ENCODE measurements at regions not wholly inside any gene's neighbourhood (a gene's known extent, or its start where the extent isn't known, plus 50 kb on each side); places are given as distances from the start of the nearest gene placed in this dataset.

DNA sequence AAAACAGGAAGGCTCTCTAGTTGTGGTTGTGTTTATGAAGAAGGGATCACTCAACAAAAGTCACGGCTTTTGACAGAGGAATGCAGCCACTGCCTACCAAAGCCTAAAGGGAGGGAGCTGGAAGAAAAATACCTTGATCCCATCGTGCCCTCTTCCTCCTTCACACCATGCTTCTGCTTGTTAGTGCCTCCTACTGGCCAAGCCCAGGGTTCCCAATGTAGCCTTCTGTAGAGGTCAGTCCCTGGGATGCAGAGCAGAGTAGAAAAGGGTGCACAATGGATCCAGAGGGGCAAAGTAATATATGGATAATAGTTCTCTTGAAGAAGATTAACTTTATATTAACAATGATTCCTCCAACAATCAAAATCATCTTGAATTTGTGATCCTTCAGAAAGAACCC, 293.5 kb upstream of the FERMT1 start:
- Histone ChIP-seq H3K27ac (no peak overlapping the region), H3K9me3 (no peaks in the 10 kb centered on the region), H3K36me3 (no peaks in the 10 kb centered on the region), H3K4me3 (no peak overlapping the region), H3K4me1 (no peaks in the 10 kb centered on the region), H3K27me3 (no peaks in the 10 kb centered on the region)
- TF ChIP-seq, protein P1, sequence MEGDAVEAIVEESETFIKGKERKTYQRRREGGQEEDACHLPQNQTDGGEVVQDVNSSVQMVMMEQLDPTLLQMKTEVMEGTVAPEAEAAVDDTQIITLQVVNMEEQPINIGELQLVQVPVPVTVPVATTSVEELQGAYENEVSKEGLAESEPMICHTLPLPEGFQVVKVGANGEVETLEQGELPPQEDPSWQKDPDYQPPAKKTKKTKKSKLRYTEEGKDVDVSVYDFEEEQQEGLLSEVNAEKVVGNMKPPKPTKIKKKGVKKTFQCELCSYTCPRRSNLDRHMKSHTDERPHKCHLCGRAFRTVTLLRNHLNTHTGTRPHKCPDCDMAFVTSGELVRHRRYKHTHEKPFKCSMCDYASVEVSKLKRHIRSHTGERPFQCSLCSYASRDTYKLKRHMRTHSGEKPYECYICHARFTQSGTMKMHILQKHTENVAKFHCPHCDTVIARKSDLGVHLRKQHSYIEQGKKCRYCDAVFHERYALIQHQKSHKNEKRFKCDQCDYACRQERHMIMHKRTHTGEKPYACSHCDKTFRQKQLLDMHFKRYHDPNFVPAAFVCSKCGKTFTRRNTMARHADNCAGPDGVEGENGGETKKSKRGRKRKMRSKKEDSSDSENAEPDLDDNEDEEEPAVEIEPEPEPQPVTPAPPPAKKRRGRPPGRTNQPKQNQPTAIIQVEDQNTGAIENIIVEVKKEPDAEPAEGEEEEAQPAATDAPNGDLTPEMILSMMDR (IDR thresholded peaks at IDR 0.05) = no peak
- DNase-seq (ENCODE audit: low spot score in 2 of 2) = no peak
- intact Hi-C loops (cut with DNase I) = no loop called here

DNA sequence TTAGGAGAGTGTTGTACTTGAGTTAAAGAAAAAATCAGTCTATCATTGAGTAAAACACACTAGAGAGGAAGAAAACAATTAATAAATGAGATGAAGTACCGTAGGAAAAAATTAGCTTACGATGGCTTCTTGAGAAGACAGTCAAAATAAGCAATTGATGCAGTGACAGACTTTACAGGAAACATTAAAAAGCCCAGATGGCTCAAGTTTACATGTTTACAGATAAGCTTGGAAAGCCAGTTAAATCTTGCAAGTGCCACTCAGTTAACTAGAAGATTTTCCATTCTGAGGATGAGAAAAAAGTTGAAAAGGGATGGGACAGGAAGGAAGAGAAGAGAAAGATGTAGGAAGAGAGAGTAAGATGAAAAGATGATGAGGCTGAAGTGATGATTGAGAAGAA, 288.8 kb upstream of the FERMT1 start:
- DNase-seq (ENCODE audit: low spot score in 2 of 2) = no peak
- intact Hi-C loops (cut with DNase I) = no loop called here
- Histone ChIP-seq H3K4me3 (no peak overlapping the region), H3K27me3 (no peaks in the 10 kb centered on the region), H3K4me1 (no peaks in the 10 kb centered on the region), H3K27ac (no peak overlapping the region), H3K9me3 (no peaks in the 10 kb centered on the region), H3K36me3 (no peaks in the 10 kb centered on the region)
- TF ChIP-seq, protein P1 (IDR thresholded peaks at IDR 0.05) = no peak

DNA sequence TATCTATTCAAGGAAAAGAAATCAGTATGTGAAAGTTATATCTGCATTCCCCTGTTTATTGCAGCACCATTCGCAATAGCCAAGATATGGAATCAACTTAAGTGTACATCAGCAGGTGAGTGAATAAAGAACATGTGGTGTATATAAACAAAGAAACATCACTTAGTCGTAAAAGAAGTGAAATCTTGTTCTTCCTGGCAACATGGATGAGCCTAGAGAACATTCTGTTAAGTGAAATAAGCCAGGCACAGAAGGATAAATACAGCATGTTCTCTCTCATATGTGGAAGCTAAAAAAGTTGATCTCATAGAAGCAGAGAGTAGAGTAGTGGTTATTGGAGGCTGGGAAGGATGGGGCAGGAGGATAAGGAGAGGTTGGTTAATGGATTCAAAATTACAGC, 287.9 kb upstream of the FERMT1 start:
- Histone ChIP-seq H3K36me3 (no peaks in the 10 kb centered on the region), H3K4me1 (no peaks in the 10 kb centered on the region), H3K4me3 (no peak overlapping the region), H3K27ac (no peak overlapping the region), H3K9me3 (no peaks in the 10 kb centered on the region), H3K27me3 (no peaks in the 10 kb centered on the region)
- no peak for DNase-seq (ENCODE audit: low spot score in 2 of 2)
- TF ChIP-seq, protein P1 (IDR thresholded peaks at IDR 0.05) = no peak
- intact Hi-C loops (cut with DNase I) = no loop called here

DNA sequence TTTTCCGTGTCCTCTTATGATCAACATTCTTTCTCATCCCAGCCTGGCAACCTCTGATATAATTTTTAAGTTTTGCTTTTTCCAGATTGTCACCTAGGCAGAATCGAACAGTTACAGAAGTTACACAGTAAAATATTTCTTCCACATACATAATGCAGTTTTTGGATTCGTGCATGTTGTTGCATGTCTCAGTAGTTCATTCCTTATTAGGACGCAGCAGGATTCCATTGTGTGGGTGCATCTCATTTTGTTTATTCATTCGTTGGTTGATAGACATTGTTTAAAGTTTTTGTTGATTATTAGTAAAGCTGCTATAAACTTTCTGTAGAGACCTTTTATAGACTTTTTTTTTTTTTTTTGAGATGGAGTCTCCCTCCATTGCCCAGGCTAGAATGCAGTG, 284.3 kb upstream of the FERMT1 start:
- no peak for DNase-seq (ENCODE audit: low spot score in 2 of 2)
- intact Hi-C loops (cut with DNase I) = no loop called here
- Histone ChIP-seq H3K4me3 (no peak overlapping the region), H3K36me3 (no peaks in the 10 kb centered on the region), H3K4me1 (no peaks in the 10 kb centered on the region), H3K27me3 (no peaks in the 10 kb centered on the region), H3K27ac (no peak overlapping the region), H3K9me3 (no peaks in the 10 kb centered on the region)
- TF ChIP-seq, protein P1 (IDR thresholded peaks at IDR 0.05) = no peak

DNA sequence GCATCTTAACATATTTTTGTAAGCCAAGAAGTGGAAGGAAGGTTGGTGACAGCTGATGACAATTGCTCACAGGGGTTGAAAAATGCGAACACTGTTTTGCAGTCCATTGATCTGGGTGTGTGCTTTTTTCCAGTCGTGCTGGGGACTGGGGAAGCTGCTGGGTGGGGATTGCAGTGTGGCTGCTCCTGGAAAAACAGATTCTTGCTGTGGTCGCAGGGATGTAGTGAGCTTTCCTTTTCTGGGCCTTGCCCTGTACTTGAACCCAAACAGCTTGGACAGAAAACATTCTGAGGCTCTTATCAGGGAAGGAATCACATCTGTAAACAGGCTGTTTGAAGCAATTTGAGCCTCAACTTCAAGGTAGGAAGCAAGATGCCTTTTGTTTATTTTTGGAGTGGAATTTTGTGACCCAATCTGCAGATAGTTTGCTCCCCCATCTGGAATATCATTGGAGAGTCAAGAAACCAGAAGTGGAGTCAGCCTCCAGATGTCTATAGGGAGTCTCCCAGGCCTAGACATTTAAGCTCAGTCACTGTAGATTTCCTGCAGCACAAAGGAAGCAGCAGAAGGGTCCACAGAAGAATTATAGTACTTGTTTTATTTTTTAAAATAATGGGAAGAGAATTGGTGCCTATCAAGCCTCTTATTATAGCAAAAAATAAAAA, 279.2 kb upstream of the FERMT1 start:
- Histone ChIP-seq H3K4me3 (no peak overlapping the region), H3K9me3 (no peaks in the 10 kb centered on the region), H3K27me3 (no peaks in the 10 kb centered on the region), H3K36me3 (no peaks in the 10 kb centered on the region), H3K27ac (no peak overlapping the region), H3K4me1 (no peaks in the 10 kb centered on the region)
- DNase-seq (ENCODE audit: low spot score in 2 of 2) = no peak
- intact Hi-C loops (cut with DNase I) = no loop called here
- TF ChIP-seq, protein P1 (IDR thresholded peaks at IDR 0.05) = no peak

DNA sequence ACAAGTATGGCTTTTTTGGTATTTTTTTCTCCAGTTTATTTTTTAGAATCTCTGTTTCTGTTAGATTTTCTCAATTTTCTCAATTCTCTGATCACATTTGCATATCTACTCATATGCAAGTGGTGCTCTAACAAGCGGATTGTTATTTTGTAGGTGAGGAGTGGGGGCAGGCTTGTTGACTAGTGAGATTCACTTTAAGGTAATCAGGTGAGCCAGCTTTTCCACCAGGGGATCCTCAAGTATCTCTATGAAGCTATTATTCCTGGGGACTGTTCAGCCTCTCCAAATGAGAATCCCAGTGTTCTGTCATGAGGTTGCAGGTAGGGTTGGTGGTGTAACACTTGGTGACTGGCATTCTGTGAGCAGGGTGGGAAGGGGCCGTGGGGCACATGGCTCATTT, 274.3 kb upstream of the FERMT1 start:
- Histone ChIP-seq H3K36me3 (no peaks in the 10 kb centered on the region), H3K27ac (no peak overlapping the region), H3K9me3 (no peaks in the 10 kb centered on the region), H3K4me3 (no peak overlapping the region), H3K4me1 (no peaks in the 10 kb centered on the region), H3K27me3 (no peaks in the 10 kb centered on the region)
- TF ChIP-seq, protein P1 (IDR thresholded peaks at IDR 0.05) = no peak
- DNase-seq (ENCODE audit: low spot score in 2 of 2) = no peak
- intact Hi-C loops (cut with DNase I) = no loop called here
